ENCODE measurements at regions not wholly inside any gene's neighbourhood (a gene's known extent, or its start where the extent isn't known, plus 50 kb on each side); places are given as distances from the start of the nearest gene placed in this dataset.

- peak; percentile 38 for DNase-seq (ENCODE audit: low read depth, low spot score)
- no peak overlapping the region for H3K4me3 ChIP-seq (ENCODE audit: low read depth, low read length)
- in situ Hi-C loops (cut with HindIII; ENCODE audit: low sequenced_read_pairs): no loop called here
- no peak for TF ChIP-seq CTCF (IDR thresholded peaks at IDR 0.05; ENCODE audit: low read depth, low read length)
Observed at GRCh38 chr12:93146263-93146939, 217.3 kb upstream of the EEA1 start.

- DNase-seq (ENCODE audit: low read depth, low spot score): no peak
- in situ Hi-C loops (cut with HindIII; ENCODE audit: low sequenced_read_pairs): no loop called here
- H3K4me3 ChIP-seq (ENCODE audit: low read depth, low read length): no peak overlapping the region
- no peak for TF ChIP-seq CTCF (IDR thresholded peaks at IDR 0.05; ENCODE audit: low read depth, low read length)
Observed at GRCh38 chr12:93146970-93147369, 217.9 kb upstream of the EEA1 start.

- no peak for DNase-seq (ENCODE audit: low read depth, low spot score)
- H3K4me3 ChIP-seq (ENCODE audit: low read depth, low read length): no peak overlapping the region
- no peak for TF ChIP-seq CTCF (IDR thresholded peaks at IDR 0.05; ENCODE audit: low read depth, low read length)
- in situ Hi-C loops (cut with HindIII; ENCODE audit: low sequenced_read_pairs): no loop called here
Observed at GRCh38 chr12:93148412-93148811, 219.3 kb upstream of the EEA1 start.

- in situ Hi-C loops (cut with HindIII; ENCODE audit: low sequenced_read_pairs): no loop called here
- no peak for TF ChIP-seq CTCF (IDR thresholded peaks at IDR 0.05; ENCODE audit: low read depth, low read length)
- no peak for DNase-seq (ENCODE audit: low read depth, low spot score)
- no peak overlapping the region for H3K4me3 ChIP-seq (ENCODE audit: low read depth, low read length)
Observed at GRCh38 chr12:93149229-93149628, 220.1 kb upstream of the EEA1 start.

GRCh38 chr12:93151079-93151762 lies 222.1 kb upstream of the EEA1 start:
- in situ Hi-C loops (cut with HindIII; ENCODE audit: low sequenced_read_pairs): no loop called here
- H3K4me3 ChIP-seq (ENCODE audit: low read depth, low read length): no peak overlapping the region
- no peak for TF ChIP-seq CTCF (IDR thresholded peaks at IDR 0.05; ENCODE audit: low read depth, low read length)

GRCh38 chr12:93152617-93153016 lies 223.5 kb upstream of the EEA1 start:
- in situ Hi-C loops (cut with HindIII; ENCODE audit: low sequenced_read_pairs): no loop called here
- no peak for TF ChIP-seq CTCF (IDR thresholded peaks at IDR 0.05; ENCODE audit: low read depth, low read length)
- H3K4me3 ChIP-seq (ENCODE audit: low read depth, low read length): no peak overlapping the region
- no peak for DNase-seq (ENCODE audit: low read depth, low spot score)

More at GRCh38 chr12:93151079-93151762, 222.1 kb upstream of the EEA1 start:
- DNase-seq (ENCODE audit: low read depth, low spot score): no peak
